ENCODE measurements at regions not wholly inside any gene's neighbourhood (a gene's known extent, or its start where the extent isn't known, plus 50 kb on each side); places are given as distances from the start of the nearest gene placed in this dataset.

DNA sequence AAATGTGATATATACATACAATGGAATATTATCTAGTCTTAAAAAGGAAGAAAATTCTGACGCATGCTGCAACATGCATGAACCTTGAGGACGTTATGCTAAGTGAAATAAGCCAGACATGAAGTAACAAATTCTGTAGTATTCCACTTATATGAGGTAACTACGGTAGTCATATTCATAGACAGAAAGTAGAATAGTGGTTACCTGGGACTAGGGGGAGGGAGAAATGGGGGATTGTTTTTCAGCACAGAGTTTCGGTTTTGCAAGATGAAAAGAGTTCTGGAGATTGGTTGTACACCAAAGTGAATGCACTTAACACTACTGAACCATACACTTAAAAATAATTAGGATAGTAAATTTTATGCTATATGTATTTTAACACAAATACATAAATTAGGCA, 192.3 kb upstream of the FOXN2 start:
- WGBS, result 90% methylated on average over 4 of the region's 4 CpGs
- no peaks in the 10 kb centered on the region for H3K36me3 ChIP-seq (ENCODE audit: insufficient read depth)
- no peak overlapping the region for H3K27ac ChIP-seq (ENCODE audit: low read depth)
- no peak overlapping the region for H3K4me3 ChIP-seq (ENCODE audit: low read depth, low read length)
- no peaks in the 10 kb centered on the region for H3K4me1 ChIP-seq (ENCODE audit: insufficient read depth)
- DNase-seq (ENCODE audit: extremely low spot score), result no peak

DNA sequence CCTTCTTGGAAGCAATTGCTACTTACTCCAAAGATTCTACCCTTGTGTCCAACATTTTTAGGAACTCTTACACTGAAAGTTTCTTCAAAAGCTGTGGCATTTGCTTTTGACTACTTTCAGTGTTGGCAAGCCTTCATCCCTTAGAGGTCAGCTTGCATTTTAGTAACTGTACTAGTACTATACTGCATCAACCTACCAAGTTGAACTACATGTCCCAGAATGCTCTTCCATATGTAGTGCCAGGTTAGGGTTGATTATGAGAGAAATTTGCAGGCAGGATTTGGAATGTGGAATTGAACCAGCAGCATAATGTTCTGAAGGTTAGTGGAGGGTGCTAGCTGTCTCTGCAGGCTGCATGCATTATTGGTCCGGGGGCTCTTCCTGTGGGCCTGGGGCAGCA, 189.9 kb upstream of the FOXN2 start:
- no peak for DNase-seq (ENCODE audit: extremely low spot score)
- H3K27ac ChIP-seq (ENCODE audit: low read depth), result no peak overlapping the region

GRCh38 chr2:48126162-48126561, 188.3 kb upstream of the FOXN2 start:
- no peak for DNase-seq (ENCODE audit: extremely low spot score)
- no peak overlapping the region for H3K27ac ChIP-seq (ENCODE audit: low read depth)
- WGBS, result 84% methylated on average over 3 of the region's 3 CpGs
- H3K4me1 ChIP-seq (ENCODE audit: insufficient read depth), result no peaks in the 10 kb centered on the region
- no peaks in the 10 kb centered on the region for H3K36me3 ChIP-seq (ENCODE audit: insufficient read depth)
- no peak overlapping the region for H3K4me3 ChIP-seq (ENCODE audit: low read depth, low read length)

More for the DNA sequence above, 189.9 kb upstream of the FOXN2 start:
- Histone ChIP-seq H3K4me1 (ENCODE audit: insufficient read depth) (no peaks in the 10 kb centered on the region), H3K36me3 (ENCODE audit: insufficient read depth) (no peaks in the 10 kb centered on the region), H3K4me3 (ENCODE audit: low read depth, low read length) (no peak overlapping the region)
- WGBS, result 89% methylated on average over 1 of the region's 1 CpG

DNA sequence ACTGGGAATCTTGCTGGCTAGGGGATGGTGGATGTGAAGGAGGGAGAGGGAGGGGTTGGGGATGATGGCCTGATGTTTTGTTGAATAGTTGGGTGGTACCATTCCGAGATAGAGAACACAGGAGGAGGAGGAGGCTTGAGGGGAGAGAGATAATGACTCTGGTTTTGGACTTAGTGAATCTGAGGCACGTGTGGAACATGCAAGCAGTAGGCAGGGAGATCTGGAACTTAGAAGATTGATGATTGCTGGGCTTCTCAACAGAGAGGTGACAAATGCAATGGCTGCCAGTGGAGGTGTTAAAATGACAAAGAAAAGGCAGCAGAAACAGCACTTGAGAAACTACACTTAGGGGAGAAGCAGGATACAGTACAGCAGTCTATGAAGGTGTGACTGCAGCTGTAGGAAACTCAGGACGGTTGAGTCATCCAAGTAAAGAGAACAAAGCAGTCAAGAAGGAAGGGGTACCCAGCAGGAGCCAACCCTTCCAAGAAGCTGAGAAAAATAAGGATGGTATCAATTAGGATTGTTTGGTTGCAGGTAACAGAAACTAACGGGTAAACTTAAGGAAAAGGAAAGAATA, 186.8 kb upstream of the FOXN2 start:
- Histone ChIP-seq H3K4me3 (ENCODE audit: low read depth, low read length) (no peak overlapping the region), H3K4me1 (ENCODE audit: insufficient read depth) (no peaks in the 10 kb centered on the region), H3K36me3 (ENCODE audit: insufficient read depth) (no peaks in the 10 kb centered on the region), H3K27ac (ENCODE audit: low read depth) (no peak overlapping the region)
- no peak for DNase-seq (ENCODE audit: extremely low spot score)
- 61% methylated on average over 4 of the region's 4 CpGs for WGBS

- WGBS, result 87% methylated on average over 1 of the region's 1 CpG
- Histone ChIP-seq H3K4me3 (ENCODE audit: low read depth, low read length) (no peak overlapping the region), H3K4me1 (ENCODE audit: insufficient read depth) (no peaks in the 10 kb centered on the region)
Observed at GRCh38 chr2:48129293-48129950, 185.1 kb upstream of the FOXN2 start.

DNA sequence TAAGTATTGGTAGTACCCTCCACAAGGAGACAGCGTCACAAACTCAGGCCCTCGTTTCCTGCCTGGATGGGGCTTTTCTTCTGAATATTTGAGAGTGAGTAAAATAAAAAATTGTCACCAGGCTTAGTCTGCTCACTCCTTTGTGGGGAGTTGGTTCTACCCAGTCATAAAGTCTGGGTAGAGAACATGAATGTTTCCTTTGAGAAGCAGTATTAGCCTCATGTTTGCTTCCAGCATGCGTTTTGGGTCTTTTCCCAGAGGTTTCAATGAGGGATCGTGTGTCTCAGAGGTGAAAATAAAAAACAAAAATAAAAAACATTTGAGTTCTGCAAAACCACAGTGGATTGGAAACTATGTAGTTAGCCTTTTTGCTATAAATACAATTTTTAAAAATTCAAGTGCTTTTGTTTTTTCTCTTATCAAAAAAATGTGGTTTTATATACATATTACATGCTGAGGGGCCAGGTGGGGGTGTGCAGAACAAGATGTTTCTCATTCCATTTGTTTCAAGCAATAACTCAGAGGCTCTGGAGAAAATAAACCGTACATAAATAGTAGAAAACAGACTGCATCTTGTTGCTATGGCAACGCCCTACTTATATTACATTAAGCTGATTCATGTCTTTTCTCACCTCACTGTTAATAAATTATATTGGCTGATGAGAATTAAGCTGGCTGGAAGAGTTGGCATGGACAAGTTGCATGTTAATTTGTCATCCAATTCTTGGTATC, 182.8 kb upstream of the FOXN2 start:
- WGBS, result 39% methylated on average over 6 of the region's 6 CpGs
- no peak overlapping the region for H3K27ac ChIP-seq (ENCODE audit: low read depth)
- no peaks in the 10 kb centered on the region for H3K4me1 ChIP-seq (ENCODE audit: insufficient read depth)
- H3K4me3 ChIP-seq (ENCODE audit: low read depth, low read length), result no peak overlapping the region
- DNase-seq (ENCODE audit: extremely low spot score), result peak; percentile 50
- no peaks in the 10 kb centered on the region for H3K36me3 ChIP-seq (ENCODE audit: insufficient read depth)

More at GRCh38 chr2:48129293-48129950, 185.1 kb upstream of the FOXN2 start:
- Histone ChIP-seq H3K27ac (ENCODE audit: low read depth) (no peak overlapping the region), H3K36me3 (ENCODE audit: insufficient read depth) (no peaks in the 10 kb centered on the region)
- DNase-seq (ENCODE audit: extremely low spot score), result no peak

- DNase-seq (ENCODE audit: extremely low spot score), result no peak
- WGBS, result 70% methylated on average over 7 of the region's 7 CpGs
- H3K36me3 ChIP-seq (ENCODE audit: insufficient read depth), result no peaks in the 10 kb centered on the region
- H3K4me3 ChIP-seq (ENCODE audit: low read depth, low read length), result no peak overlapping the region
- H3K27ac ChIP-seq (ENCODE audit: low read depth), result no peak overlapping the region
- H3K4me1 ChIP-seq (ENCODE audit: insufficient read depth), result no peaks in the 10 kb centered on the region
Observed at GRCh38 chr2:48132271-48132625, 182.2 kb upstream of the FOXN2 start.

DNA sequence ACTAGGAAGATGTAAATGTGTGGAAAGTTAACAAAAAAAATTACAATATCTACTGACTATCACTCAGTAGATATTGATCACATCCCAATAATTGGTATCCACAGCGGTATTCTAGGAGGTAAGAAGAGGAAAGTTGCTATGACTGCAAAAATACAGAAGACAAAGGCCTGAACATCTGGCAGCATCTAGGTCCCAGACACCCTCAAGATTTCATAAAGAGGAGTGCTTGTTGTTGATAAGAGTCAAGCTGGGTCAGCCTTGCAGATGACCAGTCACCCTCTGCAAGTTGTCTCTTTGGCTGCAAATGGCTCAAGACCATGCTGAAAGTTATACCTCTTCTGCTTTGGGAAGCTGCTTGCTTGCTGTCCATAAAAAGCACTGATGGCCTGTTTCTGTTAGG, 179.8 kb upstream of the FOXN2 start:
- Histone ChIP-seq H3K4me1 (ENCODE audit: insufficient read depth) (no peaks in the 10 kb centered on the region), H3K27ac (ENCODE audit: low read depth) (no peak overlapping the region), H3K4me3 (ENCODE audit: low read depth, low read length) (no peak overlapping the region), H3K36me3 (ENCODE audit: insufficient read depth) (no peaks in the 10 kb centered on the region)
- no peak for DNase-seq (ENCODE audit: extremely low spot score)
- WGBS, result 94% methylated on average over 1 of the region's 1 CpG

DNA sequence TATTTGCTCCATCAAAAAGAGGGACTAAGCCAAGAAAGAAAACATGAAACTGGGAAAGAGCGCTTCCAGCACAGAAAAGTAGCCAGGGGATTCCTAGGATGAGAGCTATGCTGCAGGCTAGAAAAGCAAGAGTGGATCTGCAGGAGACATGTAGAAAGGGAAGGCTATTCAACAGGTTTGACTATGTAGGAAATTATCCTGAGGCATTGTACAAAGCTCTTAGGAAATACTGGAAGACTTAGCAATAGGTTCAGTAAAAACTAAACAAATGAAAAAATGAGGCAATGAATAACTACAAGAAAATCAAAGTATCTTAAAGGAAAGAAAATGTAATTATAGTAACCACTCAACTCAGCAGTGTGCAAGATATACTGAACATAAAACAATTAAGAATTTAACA, 178.7 kb upstream of the FOXN2 start:
- Histone ChIP-seq H3K27ac (ENCODE audit: low read depth) (no peak overlapping the region), H3K36me3 (ENCODE audit: insufficient read depth) (no peaks in the 10 kb centered on the region), H3K4me3 (ENCODE audit: low read depth, low read length) (no peak overlapping the region), H3K4me1 (ENCODE audit: insufficient read depth) (no peaks in the 10 kb centered on the region)
- 97% methylated on average over 1 of the region's 1 CpG for WGBS
- DNase-seq (ENCODE audit: extremely low spot score), result no peak

GRCh38 chr2:48137829-48138228, 176.7 kb upstream of the FOXN2 start:
- 46% methylated on average over 1 of the region's 1 CpG for WGBS
- no peak for DNase-seq (ENCODE audit: extremely low spot score)
- no peaks in the 10 kb centered on the region for H3K4me1 ChIP-seq (ENCODE audit: insufficient read depth)
- no peaks in the 10 kb centered on the region for H3K36me3 ChIP-seq (ENCODE audit: insufficient read depth)
- H3K4me3 ChIP-seq (ENCODE audit: low read depth, low read length), result no peak overlapping the region
- no peak overlapping the region for H3K27ac ChIP-seq (ENCODE audit: low read depth)

GRCh38 chr2:48138898-48139297, 175.6 kb upstream of the FOXN2 start:
- no peaks in the 10 kb centered on the region for H3K36me3 ChIP-seq (ENCODE audit: insufficient read depth)
- no peak for DNase-seq (ENCODE audit: extremely low spot score)
- WGBS, result 0% methylated on average over 1 of the region's 1 CpG
- no peaks in the 10 kb centered on the region for H3K4me1 ChIP-seq (ENCODE audit: insufficient read depth)
- no peak overlapping the region for H3K4me3 ChIP-seq (ENCODE audit: low read depth, low read length)
- H3K27ac ChIP-seq (ENCODE audit: low read depth), result no peak overlapping the region

- DNase-seq (ENCODE audit: extremely low spot score), result no peak
- Histone ChIP-seq H3K4me3 (ENCODE audit: low read depth, low read length) (no peak overlapping the region), H3K4me1 (ENCODE audit: insufficient read depth) (no peaks in the 10 kb centered on the region), H3K36me3 (ENCODE audit: insufficient read depth) (no peaks in the 10 kb centered on the region), H3K27ac (ENCODE audit: low read depth) (no peak overlapping the region)
Observed at GRCh38 chr2:48140586-48140985, 173.9 kb upstream of the FOXN2 start.

- Histone ChIP-seq H3K36me3 (ENCODE audit: insufficient read depth) (no peaks in the 10 kb centered on the region), H3K4me3 (ENCODE audit: low read depth, low read length) (no peak overlapping the region), H3K4me1 (ENCODE audit: insufficient read depth) (no peaks in the 10 kb centered on the region), H3K27ac (ENCODE audit: low read depth) (no peak overlapping the region)
- no peak for DNase-seq (ENCODE audit: extremely low spot score)
- 33% methylated on average over 2 of the region's 2 CpGs for WGBS
Observed at GRCh38 chr2:48144777-48145176, 169.7 kb upstream of the FOXN2 start.

- Histone ChIP-seq H3K4me1 (ENCODE audit: insufficient read depth) (no peaks in the 10 kb centered on the region), H3K36me3 (ENCODE audit: insufficient read depth) (no peaks in the 10 kb centered on the region), H3K4me3 (ENCODE audit: low read depth, low read length) (no peak overlapping the region), H3K27ac (ENCODE audit: low read depth) (no peak overlapping the region)
- DNase-seq (ENCODE audit: extremely low spot score), result no peak
- WGBS, result 82% methylated on average over 6 of the region's 6 CpGs
Observed at GRCh38 chr2:48145845-48146452, 168.5 kb upstream of the FOXN2 start.

Measured in urinary bladder (tissue), 3 donors.